HFFc6 (cell line): ENCODE measurements at regions not wholly inside any gene's neighbourhood (a gene's known extent, or its start where the extent isn't known, plus 50 kb on each side); places are given as distances from the start of the nearest gene placed in this dataset.

Experiments
- DNase-seq: peaks from one replicate; pipeline ENCODE4 v3.0.0-alpha.2; 2018
- H3K27ac Mint-ChIP-seq: 2 replicates; pipeline ENCODE4 v1.8.0; 2020; ENCODE audit warnings: mild to moderate bottlenecking, mixed read lengths
- H3K27me3 Mint-ChIP-seq: 2 replicates; pipeline ENCODE4 v1.8.0; 2021; ENCODE audit warnings: mild to moderate bottlenecking, moderate library complexity, mixed read lengths; ENCODE audit not compliant: insufficient read depth
- H3K36me3 Mint-ChIP-seq: 2 replicates; pipeline ENCODE4 v1.8.0; 2021; ENCODE audit warnings: low read depth, mixed read lengths
- H3K4me1 Mint-ChIP-seq: 2 replicates; pipeline ENCODE4 v1.8.0; 2020; ENCODE audit warnings: low read depth, mixed read lengths
- H3K4me3 Mint-ChIP-seq: 2 replicates; pipeline ENCODE4 v1.8.0; 2020; ENCODE audit warnings: mild to moderate bottlenecking, moderate library complexity, mixed read lengths
- H3K9me3 Mint-ChIP-seq: 2 replicates; pipeline ENCODE4 v1.8.0; 2020; ENCODE audit warnings: mild to moderate bottlenecking, mixed read lengths
- TF ChIP-seq, protein P1 (sequence below): fragments of 200-600 bp; sonication (generic); IDR thresholded peaks from 2 replicates; pipeline ENCODE4 v1.5.0; 2021; ENCODE audit warnings: antibody characterized with exemption, mild to moderate bottlenecking

DNA sequence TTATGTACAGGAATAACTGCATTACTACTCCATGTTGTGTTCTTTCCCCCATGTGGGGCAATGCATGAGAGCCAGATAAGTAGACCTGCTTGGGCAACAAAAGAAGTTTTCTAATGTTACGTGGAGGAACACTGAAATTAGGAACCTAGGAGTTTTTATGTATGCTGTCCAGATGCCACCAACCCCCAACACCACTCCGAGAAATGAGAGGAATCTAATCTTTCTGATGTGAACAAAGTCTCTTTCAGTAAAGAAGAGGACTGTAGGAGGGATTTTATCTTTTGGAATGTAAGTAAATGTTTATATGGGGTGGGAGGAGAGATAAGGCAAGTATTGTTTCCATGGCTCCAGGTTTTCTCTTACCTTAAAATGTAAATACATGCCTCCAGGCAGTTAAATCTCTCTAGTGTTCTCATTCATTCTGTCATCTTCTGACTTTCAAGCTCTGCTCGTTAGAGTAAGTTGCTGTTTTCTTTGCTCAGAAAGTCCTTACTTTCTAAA, 820.6 kb downstream of the PCDH17 start:
- DNase-seq, result no peak
- Mint-ChIP-seq H3K4me1 (no peaks in the 10 kb centered on the region), H3K27ac (no peak overlapping the region), H3K9me3 (peaks cover 31% of the 10 kb centered on the region), H3K4me3 (no peak overlapping the region), H3K27me3 (no peaks in the 10 kb centered on the region), H3K36me3 (no peaks in the 10 kb centered on the region; the same call in 1 of the 2 replicates)
- TF ChIP-seq, protein P1, sequence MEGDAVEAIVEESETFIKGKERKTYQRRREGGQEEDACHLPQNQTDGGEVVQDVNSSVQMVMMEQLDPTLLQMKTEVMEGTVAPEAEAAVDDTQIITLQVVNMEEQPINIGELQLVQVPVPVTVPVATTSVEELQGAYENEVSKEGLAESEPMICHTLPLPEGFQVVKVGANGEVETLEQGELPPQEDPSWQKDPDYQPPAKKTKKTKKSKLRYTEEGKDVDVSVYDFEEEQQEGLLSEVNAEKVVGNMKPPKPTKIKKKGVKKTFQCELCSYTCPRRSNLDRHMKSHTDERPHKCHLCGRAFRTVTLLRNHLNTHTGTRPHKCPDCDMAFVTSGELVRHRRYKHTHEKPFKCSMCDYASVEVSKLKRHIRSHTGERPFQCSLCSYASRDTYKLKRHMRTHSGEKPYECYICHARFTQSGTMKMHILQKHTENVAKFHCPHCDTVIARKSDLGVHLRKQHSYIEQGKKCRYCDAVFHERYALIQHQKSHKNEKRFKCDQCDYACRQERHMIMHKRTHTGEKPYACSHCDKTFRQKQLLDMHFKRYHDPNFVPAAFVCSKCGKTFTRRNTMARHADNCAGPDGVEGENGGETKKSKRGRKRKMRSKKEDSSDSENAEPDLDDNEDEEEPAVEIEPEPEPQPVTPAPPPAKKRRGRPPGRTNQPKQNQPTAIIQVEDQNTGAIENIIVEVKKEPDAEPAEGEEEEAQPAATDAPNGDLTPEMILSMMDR, result no peak

DNA sequence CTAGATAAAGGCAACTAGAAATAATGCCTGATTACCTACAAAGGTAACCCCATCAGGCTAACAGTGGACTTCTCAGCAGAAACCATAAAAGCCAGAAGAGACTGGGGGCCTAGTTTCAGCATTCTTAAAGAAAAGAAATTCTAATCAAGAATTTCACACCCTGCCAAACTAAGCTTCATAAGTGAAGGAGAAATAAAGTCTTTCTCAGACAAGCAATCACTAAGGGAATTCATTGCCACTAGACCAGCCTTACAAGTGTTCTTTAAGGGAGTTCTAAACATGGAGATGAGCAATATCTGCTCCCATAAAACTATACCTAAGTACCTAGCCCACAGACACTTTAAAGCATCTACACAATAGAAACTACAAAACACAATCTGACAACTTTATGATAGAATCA, 823.5 kb downstream of the PCDH17 start:
- H3K27me3 Mint-ChIP-seq, result no peaks in the 10 kb centered on the region
- no peak overlapping the region for H3K4me3 Mint-ChIP-seq
- no peak for DNase-seq
- H3K27ac Mint-ChIP-seq, result no peak overlapping the region
- no peaks in the 10 kb centered on the region for H3K4me1 Mint-ChIP-seq
- no peaks in the 10 kb centered on the region; the same call in 1 of the 2 replicates for H3K36me3 Mint-ChIP-seq
- peaks cover 33% of the 10 kb centered on the region for H3K9me3 Mint-ChIP-seq
- TF ChIP-seq, protein P1, result no peak

DNA sequence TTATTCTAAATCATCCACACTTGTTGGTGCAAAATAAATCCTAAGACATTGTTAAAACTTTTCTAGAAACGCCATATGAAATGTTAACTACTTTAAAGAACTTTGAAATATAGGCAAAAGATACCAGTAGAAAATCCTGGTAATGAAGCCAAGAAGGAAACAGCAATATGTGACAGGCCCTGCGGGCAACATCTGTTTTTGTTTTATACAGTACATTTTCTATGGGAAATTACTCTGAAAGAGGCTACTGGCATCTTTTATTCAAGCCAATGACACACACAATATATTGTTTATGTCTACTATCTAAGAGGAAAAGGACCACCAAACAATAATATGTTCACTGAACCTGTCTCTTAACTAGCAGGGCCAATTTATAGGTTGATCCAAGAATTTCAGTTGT, 829.7 kb downstream of the PCDH17 start:
- Mint-ChIP-seq H3K27me3 (no peaks in the 10 kb centered on the region), H3K36me3 (no peaks in the 10 kb centered on the region)
- TF ChIP-seq, protein P1, result no peak

DNA sequence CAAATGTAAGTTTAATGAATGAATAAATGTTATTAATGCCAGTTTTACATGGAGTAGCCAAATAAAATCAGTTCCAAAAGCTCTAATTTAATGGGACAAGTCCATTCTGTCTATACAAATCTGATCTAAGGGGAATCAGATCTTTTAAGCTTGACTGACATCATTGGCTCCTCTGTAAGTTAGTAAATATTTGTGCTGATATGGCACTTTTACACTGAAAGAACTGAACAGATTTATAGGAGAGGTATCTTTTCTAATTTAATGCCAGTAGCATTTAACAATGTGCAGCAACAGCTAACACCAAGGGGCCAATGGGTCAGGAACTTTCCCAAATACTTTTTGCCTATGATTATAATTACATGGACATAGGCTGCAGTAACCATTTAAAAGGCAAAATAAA, 832.3 kb downstream of the PCDH17 start:
- Mint-ChIP-seq H3K4me1 (no peaks in the 10 kb centered on the region), H3K27ac (no peak overlapping the region), H3K27me3 (no peaks in the 10 kb centered on the region), H3K36me3 (no peaks in the 10 kb centered on the region), H3K4me3 (no peak overlapping the region), H3K9me3 (peaks cover 24% of the 10 kb centered on the region)
- no peak for DNase-seq
- TF ChIP-seq, protein P1, result no peak

More for the DNA sequence above, 829.7 kb downstream of the PCDH17 start:
- no peak overlapping the region for H3K4me3 Mint-ChIP-seq
- no peak overlapping the region for H3K27ac Mint-ChIP-seq
- peaks cover 20% of the 10 kb centered on the region for H3K9me3 Mint-ChIP-seq
- no peaks in the 10 kb centered on the region for H3K4me1 Mint-ChIP-seq
- no peak for DNase-seq

DNA sequence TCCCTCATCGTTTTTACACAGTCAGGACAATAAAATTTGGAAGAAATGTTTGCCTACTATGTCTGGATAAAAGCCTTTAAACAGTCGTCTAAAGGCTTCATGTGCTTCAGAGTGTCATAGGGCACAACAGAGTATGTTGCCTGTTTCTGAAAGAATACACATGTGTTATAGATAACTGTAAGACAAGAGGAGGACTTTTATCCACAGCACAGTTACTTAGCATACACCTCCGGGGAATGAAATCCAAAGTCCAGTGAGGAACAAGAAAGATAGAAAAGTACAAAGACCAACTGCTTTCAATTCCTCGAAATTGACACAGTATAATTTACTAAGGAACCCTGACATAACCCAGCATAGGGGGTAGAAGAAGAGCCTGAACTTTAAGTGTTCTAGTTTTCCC, 835.6 kb downstream of the PCDH17 start:
- DNase-seq, result no peak
- H3K36me3 Mint-ChIP-seq, result no peaks in the 10 kb centered on the region
- H3K27ac Mint-ChIP-seq, result no peak overlapping the region
- no peaks in the 10 kb centered on the region for H3K4me1 Mint-ChIP-seq
- TF ChIP-seq, protein P1, result no peak
- no peak overlapping the region for H3K4me3 Mint-ChIP-seq
- peaks cover 31% of the 10 kb centered on the region for H3K9me3 Mint-ChIP-seq
- H3K27me3 Mint-ChIP-seq, result no peaks in the 10 kb centered on the region; the same call in 1 of the 2 replicates

DNA sequence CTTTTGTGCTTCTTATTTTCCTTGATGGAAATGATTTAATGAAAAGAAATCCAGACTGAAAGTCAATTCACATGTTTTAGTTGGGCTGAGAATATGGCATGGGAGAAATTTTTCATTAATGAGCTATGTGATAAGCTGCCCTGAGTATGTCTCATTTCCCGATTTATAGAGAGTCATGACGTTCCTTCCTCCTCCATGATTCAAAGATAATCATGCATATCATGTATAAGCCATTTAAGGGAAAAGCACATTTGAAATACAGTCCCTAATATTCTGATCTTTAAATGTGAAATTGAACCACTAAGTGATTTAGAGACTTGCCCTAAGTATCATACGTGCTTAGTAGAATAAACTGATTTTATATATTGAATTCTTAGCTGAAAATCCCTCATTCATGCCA, 840.9 kb downstream of the PCDH17 start:
- H3K9me3 Mint-ChIP-seq, result peaks cover 28% of the 10 kb centered on the region
- H3K27me3 Mint-ChIP-seq, result no peaks in the 10 kb centered on the region; the same call in 1 of the 2 replicates
- no peak overlapping the region for H3K4me3 Mint-ChIP-seq
- no peaks in the 10 kb centered on the region for H3K36me3 Mint-ChIP-seq
- H3K27ac Mint-ChIP-seq, result no peak overlapping the region
- DNase-seq, result no peak
- TF ChIP-seq, protein P1, result no peak
- H3K4me1 Mint-ChIP-seq, result no peaks in the 10 kb centered on the region
